ENCODE measurements at regions not wholly inside any gene's neighbourhood (a gene's known extent, or its start where the extent isn't known, plus 50 kb on each side); places are given as distances from the start of the nearest gene placed in this dataset.
"Not testable (repeated sequence)": the region's sequence is repeated elsewhere in the genome, so short reads cannot be mapped to it uniquely, and the experiment has no call there.

DNA sequence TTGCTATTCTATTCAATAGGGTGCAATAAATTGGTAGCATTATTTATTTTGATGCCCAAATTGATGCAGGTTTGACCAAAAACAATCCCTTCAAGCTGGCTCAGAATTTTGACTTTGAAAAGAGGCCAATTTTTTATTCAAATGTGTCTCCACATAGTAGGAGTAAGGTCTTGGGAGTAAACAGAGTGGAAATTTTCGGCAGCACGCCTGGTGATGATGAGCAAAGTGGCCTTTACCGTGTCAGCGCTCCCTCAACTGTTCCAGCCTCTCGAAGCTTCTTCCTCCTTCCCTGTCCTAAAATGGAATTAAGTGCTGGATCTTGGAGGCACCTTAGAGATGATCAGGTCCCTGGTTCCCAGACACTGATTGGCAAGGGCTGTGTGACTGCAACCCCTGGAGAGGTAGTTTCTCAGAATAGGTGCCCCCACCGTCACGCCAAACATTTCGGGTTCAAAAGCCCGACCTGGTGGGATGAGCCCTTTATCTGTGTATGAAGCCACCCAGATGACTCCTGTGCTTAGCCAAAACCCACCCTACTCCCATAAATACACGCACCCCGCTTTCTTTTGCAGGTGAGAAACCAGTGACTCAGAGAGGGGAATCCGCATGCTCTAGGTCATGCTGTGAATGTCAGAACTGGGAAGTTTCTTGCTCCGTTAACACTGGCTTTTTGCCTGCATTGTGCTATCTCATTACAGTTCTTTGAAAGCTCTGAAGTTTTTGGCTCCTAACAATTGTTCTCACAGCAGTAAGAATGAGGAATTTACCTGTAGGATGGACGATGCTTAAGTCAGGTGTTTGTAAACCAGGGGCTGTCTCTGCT, 89.1 kb downstream of the CRYGS start:
- DNase-seq (ENCODE audit: low read depth), result no peak

DNA sequence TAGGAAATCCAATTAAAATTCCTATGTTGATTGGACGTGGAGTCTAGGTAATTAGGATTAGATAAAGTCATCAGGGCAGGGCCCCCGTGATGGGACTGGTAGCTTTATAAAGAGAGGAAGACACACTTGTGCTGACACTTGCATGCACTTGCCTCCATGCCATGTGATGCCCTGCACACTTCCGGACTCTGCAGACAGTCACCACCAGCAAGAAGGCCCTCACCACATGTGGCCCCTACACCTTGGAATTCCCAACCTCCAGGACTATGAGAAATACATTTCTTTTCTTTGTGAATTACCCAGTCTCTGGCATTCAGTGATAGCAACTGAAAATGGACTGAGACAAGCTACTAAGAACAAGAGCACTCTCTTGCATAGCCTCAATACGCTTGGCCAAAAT, 90.6 kb downstream of the CRYGS start:
- no peak for DNase-seq (ENCODE audit: low read depth)

DNA sequence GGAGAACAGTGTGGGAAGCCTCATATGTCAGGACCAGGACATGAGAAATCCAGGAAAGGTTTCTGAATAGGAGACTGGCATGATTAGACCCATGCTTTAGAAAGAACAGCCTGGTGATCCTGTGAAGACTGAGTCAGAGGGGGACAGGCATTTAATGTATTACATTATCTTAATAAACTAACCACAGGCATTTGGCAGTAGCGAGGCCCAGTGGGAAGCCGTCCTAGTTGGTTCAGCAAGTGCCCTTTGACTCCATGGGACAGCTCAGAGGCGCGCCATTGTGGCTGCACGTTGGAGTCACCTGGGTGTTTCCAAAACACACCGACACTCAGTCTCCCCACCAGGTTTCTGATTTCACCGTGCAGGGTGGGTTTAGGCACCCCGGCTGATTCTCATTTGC, 90.5 kb upstream of the DGKG start:
- DNase-seq (ENCODE audit: low read depth), result peak; percentile 69

DNA sequence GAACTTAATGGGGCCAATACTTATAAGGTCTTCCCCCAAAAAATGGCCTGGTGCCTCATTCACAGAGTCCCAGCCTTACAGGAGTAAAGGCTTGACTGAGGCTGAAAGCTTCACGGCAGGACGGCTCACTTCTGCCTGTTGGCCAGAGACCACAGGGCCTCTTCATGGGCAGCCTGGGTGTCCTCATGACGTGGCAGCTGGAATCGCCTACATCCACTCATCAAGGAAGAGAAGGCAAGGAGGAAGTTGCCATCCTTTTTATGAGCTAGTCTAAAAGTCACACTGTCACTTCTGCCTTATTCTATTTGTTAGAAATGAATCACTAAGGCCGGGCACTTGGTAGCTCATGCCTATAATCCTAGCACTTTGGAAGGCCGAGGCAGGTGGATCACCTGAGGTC, 89.3 kb upstream of the DGKG start:
- no peak for DNase-seq (ENCODE audit: low read depth)

DNA sequence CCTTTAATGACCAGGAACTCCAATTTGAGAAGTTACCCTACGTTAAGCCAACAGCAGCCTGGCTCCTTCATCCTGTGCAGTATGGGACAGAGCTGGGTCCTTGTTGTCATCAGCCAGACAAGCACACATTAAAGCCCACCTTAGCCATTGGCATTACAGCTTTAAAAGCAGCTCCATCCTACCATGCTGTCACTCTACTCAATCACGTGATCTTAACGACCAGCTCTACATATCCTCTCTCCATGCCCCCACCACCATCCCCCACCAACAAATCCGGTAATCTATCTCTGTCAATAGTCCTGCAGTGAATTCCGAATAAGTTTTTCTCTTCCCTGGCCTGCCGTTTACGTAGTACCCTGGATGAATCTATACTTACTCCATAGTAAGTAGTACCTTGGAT, 82.9 kb upstream of the DGKG start:
- no peak for DNase-seq (ENCODE audit: low read depth)

DNA sequence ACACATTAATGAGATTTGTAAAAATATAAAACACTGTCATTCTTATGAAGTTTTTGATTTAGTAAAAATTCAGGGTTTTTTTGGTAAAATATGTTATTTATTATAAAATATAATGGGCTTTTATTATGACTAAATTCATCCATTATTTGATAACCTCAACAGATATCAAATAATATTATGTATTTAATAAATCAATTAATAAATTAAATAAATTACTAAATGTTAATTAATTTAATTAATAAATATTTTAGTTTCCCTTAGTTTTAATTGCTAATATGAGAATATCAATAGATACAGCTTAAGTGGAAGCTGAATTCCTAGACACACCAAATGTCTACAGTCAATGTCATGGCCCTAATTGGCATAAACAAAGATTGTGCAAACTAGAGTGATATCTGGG, 82.3 kb upstream of the DGKG start:
- no peak for DNase-seq (ENCODE audit: low read depth)

DNA sequence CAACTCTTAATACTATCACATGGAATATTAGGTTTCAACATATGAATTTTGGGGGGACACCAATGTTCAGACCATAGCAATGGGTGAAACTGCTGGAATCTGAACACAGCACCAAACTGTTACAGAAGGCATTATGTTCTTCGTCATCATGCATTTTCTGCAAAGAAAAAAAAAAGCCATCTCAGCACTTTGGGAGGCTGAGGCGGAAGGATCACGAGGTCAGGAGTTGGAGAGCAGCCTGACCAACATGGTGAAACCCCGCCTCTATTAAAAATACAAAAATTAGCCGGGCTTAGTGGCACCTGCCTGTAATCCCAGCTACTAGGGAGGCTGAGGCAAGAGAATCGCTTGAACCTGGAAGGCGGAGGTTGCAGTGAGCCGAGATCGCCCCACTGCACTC, 80.9 kb upstream of the DGKG start:
- DNase-seq (ENCODE audit: low read depth), result not testable (repeated sequence)

DNA sequence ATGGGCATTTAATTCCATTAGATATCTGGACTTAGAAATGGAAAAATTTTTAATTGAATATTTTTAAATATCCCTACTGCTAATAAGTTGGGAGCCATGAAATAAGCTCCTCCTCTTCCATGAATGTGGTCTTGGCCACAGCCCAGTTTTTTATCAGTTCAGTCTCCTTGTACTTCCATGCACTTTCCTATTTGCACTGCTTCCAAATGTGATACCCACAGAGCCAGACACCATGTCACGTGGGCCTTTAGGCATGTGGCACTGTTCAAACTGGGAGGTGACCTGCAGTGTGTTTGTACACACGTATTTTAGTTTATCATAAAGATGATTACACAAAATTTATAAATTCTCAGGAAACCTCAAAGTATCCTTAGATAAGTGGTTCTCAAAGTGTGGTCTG, 80.1 kb upstream of the DGKG start:
- DNase-seq (ENCODE audit: low read depth), result no peak

DNA sequence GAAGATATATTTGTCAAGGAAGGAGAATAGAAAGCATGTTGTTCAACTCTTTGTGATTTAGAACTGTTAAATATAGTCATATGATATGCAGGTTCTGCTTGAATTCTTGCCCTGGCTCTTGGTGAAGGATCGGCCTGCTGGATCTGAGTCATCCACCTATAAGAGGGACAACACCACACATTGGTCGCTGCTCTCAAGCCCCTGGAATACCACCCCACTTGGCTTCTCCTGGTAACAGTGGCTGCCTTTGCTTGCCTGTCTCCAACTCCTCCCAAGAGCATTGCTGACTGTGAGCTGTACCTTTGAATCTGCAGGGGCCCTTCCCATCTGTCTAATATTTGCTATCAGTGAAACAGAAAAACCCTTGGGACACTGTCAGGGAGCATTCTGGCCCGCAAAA, 78.9 kb upstream of the DGKG start:
- DNase-seq (ENCODE audit: low read depth), result no peak

DNA sequence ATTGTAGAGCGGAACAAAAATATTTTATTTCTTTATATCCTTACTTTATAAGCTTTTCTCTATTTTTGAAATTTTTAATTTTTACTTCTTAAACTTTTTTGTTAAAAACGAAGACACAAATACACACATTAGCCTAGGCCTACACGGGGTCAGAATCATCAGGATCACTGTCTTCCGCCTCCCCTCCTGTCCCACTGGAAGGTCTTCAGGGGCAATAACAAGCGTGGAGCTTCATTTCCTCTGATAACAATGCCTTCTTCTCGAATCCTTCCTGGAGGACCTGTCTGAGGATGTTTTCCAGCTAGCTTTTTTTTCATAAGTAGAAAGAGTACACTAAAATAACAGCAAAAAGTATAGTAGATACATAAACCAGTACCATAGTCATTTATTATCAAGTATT, 77.7 kb upstream of the DGKG start:
- DNase-seq (ENCODE audit: low read depth), result no peak

DNA sequence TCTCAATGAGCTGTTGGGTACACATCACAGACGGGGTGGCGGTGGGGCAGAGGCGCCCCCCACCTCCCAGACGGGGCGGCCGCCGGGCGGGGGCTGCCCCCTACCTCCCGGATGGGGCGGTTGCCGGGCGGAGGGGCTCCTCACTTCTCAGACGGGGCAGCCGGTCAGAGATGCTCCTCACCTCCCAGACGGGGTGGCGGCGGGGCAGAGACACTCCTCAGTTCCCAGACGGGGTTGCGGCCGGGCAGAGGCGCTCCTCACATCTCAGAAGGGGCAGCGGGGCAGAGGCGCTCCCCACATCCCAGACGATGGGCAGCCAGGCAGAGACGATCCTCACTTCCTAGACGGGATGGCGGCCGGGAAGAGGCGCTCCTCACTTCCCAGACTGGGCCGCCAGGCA, 73.3 kb upstream of the DGKG start:
- not testable (repeated sequence) for DNase-seq (ENCODE audit: low read depth)

DNA sequence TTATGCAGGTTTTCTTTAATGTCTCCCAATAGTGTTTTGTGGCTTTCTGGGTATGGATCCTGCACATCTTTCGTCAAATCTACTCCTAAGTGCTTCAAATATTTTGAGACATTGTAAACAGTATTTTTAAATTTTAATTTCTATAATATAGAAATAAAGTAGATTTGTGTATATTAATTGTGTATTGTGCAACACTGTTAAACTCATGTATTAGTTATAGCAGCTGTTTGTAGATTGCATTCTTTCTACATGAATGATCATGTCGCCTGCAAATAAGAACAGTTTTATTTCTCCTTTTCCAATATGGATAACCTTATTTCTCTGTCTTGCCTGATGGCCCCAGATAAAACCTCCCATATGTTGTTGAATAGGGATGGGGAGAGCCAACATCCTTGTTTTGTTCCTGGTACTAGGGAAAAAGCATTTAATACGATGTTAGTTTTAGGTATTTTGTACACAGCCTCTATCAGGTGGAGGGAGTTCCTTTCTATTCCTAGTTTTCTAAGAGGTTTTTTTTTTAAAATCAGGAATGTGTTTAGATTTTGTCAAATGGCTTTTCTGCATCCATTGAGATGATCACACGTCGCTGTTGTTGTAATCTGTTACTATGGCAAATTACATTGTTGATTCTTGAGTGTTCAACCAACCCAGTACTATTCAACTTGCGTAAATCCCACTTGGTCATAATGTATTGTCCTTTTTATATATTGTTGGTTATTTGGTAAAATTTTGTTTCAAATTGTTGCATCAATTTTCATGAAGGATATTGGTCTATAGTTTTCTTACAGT, 71.1 kb upstream of the DGKG start:
- no peak for DNase-seq (ENCODE audit: low read depth)

DNA sequence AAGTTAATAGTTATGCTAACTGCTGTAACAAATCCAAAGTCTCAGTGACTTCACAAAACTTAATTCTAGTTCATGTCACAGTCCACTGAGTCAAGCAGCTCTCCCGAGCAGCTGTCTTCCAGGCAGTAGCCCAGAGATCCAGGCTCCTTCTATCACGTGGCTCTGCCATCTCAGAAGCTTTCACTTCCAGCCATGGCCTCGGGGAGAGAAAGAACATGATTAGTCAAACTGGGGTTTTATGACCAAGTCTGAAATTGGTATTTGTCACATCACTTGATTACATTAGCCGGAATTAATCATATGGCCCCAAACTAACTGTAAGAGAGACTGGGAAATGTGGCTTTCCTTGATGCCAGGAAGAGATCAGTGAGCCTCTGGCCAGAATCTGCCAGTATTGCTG, 70.2 kb upstream of the DGKG start:
- peak; percentile 61 for DNase-seq (ENCODE audit: low read depth)

DNA sequence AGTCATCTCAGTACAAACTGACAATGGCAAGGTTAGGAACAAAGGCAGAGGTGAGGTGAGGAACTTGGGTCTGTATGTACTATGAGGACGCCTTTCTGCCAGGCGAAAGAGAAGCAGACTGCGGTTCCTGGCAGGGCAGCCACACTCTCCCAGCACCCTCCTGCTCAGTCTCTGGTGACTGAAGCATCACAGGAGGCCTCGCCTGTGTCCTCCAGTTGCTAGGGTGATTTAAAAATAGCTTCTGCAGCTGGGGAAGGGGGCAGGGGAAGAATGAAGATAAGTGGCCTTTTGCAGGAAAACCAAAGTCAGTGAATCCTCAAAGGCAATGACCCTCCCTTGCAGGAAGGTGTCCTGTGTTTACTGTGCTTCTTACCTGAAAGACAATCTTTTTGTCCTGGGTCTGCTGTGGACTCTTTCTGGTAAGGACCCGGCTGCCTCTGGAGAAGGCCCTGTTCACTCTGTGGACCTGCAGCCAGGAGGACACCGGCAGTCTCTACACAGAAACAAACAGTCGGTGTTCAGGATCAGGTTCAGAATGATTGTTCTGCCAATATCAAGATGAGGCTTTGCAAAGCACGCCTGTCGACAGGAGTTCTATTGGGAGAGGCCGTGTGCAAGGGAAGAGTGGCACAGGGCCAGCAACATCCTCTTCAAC, 65.7 kb upstream of the DGKG start:
- DNase-seq (ENCODE audit: low read depth), result no peak

DNA sequence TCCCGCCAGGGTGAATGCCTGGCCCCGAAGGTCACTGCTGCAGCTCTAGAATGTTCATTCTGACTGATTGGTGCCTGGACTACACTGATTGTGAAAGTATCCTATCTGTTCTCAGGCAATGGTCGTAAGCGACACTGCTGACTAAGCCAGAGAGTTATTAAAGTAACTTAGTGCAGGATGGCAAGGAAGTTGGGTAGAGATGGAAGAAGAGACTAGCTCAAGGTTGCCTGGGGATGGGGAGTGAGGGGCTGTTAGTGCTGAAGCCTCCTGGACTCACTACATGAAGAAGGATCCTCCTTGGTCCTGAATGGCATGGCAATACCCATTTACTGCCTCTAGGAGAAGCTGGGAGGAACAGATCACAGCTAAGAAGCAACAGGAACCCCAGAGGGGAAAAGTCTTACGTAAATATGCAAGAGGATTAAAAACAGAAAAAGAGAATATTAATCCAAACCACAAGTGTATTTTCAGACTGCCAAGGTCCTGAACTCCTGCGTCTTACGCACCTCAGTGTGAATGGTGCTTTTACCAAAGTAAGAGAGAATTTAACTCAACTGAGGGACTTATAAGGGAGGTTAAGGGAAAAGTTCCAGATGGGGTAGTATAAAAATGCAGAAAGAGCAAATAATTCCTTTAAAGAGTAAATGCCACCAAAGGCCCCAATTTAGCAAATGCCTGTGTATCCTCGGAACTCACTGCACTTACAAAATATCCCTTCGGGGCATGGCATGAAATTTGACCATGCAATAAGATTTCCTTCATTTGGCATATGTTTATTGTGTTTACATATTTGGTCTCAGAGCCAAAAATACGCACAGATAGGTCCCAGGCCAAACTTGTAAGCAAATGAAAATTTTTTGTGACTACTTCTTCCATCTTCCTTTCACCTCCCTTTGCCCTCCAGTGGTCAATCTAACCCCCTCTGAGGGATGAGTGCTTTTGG, 64.0 kb upstream of the DGKG start:
- DNase-seq (ENCODE audit: low read depth), result peak; percentile 22

DNA sequence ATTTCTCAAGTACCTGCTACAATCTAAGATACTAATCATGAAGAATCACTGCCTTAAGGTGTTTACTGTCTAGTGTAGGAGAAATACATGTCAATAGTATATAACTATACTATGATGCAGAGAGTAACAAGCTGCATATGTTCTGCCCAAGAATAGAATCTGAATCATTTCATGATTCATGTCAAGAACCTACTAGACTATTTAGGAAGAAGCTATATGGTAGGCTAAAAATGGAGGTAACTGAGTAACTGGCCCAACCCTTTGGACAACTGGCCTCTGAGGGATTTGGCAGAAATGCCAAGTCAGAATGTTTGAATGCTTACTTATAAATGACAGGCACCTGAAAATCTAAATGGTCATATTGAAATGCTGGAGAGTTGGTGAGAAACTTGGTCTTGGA, 59.9 kb upstream of the DGKG start:
- no peak for DNase-seq (ENCODE audit: low read depth)

DNA sequence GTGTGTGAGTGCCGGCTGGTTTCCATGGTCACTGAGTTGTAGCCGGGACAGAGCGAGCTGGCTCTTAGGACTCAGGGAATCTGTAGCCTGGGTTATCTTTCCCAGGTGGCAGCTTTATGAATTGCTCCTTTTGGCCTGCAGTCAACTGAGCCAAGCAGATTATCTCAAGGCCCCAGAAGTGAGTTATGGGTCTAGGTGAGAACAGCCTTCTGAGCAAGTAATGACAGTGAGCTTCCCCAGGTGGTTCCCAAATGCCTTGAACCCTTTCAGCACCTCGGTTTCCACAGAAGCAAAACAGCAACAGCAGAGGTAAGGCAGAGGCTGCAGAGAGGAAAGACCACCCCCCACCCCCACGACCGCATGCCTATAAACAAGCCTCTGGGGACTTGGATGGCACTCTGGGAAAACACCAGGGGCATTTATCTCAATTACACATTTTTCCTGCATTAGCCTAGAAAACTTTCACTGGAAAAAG, 56.7 kb upstream of the DGKG start:
- no peak for DNase-seq (ENCODE audit: low read depth)

DNA sequence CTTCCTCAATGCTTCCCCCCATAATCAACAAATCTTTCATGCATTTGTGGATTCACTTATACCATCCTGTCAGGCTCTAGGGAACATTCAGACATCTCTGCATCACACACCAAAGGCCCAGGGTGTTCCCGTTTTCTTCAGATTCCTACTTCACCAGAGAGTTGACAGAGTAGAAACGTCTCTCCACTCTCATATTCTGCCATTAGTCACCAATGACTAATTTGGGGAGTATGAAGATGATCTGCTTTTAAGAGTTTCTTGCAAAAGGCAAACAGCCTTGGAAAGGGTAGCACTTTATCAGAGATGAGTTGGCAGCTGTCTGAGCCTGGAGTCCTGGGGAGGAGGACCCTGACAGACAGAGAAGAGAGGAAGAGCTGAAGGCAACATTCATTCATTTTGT, 55.8 kb upstream of the DGKG start:
- peak; percentile 87 for DNase-seq (ENCODE audit: low read depth)

DNA sequence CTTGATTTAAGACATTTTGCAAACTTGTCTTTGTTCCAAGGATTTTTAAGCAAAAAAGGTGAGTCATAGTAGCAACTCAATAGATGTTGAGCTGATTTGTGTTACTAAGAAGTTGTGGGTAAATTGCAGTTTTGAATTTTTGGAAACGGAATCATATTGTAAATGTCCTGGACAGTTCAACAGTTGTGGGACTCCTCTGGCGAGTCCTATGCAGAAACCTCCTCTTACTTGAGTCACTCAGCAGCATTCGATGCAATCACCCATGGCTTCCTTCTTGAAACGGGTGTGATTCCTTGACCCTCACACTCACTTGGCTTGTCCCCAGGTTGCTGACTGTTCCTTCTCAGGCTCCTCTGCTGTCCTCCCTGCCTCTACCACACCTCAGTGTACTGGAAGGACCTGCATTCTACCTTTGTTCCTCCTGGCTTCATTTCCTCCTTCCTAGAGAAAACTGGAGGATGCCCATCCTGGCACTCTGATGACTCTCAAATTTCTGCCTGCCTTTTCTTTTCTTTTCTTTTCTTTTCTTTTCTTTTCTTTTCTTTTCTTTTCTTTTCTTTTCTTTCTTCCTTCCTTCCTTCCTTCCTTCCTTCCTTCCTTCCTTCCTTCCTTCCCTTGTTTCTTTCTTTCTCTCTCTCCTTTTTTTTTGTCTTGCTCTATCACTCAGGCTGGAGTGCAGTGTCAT, 52.8 kb upstream of the DGKG start:
- DNase-seq (ENCODE audit: low read depth), result peak; percentile 54

DNA sequence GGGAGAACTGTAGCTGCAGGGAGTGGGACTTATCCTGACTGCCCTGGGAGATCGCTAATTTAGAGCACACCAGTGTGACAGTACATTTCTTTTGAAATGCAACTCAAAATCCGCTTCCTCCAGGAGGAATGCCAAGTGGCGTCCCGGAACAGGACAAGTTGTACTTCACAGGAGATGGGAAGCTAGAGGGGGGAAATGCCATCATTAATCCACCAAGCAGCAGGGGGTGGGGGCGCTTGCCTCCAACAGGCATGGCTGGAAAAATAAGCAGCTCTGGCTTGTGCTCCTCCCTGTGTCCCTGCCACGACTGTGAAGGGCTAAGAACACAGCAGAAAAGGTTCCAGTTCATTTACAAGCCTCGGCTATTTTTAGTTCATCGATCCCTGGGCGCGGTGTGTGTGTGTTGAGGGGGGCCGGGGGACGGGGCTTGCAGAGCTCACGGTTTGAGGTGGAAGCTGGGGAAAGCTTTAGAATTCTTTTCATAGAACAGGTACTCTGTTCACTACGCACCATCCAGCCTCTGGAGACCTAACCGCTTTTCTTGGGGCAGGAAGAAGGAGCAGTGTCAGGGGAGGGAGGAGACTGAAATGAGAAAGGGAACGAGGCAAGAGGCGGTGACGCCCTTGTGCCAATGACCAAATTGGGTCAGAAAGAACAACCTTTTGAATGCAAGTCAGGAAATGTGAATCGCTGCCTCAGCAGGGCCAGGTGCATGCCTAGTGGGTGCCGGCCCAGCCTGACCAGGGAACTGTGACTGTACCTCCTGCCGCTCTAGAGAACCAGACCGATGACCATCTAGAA, 51.8 kb upstream of the DGKG start:
- DNase-seq (ENCODE audit: low read depth), result peak; percentile 18
